ENCODE measurements at regions not wholly inside any gene's neighbourhood (a gene's known extent, or its start where the extent isn't known, plus 50 kb on each side); places are given as distances from the start of the nearest gene placed in this dataset.

DNA sequence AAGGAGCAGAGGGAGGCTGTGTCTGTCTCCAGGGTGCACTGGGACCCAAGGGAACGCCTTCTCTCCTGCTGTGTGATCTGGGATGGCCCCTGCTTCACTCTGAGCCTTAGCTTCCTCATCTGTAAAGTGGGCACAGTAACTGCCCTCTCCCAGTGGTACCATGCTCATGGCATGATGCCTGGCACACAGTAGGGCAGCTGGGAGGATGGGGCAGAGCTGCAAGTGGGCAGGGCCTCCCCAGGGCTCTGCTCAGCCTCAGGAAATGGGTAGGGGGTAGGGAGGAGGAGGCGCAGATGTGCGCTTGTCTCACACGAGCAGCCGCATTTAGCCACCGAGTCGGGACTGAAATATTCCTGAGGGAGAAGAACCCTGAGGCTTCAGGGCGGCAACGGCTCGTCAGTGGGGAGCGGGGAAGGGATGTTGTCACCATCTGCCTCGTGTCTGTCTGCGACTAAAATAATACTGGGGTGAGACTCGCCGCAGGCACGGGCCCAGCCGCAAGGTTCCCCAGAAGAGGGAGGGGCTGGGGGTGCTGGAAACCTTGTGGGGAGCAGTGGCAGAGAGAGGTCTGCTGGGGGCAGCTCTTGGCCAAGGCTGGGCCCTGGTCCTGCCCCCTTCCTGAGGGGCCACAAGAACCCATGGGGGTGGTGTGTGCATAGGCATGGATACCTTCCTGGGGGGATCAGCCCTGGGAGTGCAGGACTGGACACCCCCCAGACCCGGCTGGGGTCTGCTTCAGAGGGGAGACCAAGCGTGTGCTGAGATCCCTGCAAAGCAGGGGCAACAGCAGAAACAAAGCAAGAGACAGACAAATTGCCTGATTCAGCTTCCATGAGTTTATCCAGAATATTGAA lies 55.2 kb upstream of the PSD2 start:
- no peak for TF ChIP-seq POLR2A (IDR thresholded peaks at IDR 0.05)
- TF ChIP-seq, protein P1, sequence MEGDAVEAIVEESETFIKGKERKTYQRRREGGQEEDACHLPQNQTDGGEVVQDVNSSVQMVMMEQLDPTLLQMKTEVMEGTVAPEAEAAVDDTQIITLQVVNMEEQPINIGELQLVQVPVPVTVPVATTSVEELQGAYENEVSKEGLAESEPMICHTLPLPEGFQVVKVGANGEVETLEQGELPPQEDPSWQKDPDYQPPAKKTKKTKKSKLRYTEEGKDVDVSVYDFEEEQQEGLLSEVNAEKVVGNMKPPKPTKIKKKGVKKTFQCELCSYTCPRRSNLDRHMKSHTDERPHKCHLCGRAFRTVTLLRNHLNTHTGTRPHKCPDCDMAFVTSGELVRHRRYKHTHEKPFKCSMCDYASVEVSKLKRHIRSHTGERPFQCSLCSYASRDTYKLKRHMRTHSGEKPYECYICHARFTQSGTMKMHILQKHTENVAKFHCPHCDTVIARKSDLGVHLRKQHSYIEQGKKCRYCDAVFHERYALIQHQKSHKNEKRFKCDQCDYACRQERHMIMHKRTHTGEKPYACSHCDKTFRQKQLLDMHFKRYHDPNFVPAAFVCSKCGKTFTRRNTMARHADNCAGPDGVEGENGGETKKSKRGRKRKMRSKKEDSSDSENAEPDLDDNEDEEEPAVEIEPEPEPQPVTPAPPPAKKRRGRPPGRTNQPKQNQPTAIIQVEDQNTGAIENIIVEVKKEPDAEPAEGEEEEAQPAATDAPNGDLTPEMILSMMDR (IDR thresholded peaks at IDR 0.05) = no peak
- Histone ChIP-seq H3K36me3 (ENCODE audit: low read depth, missing control alignments) (no peaks in the 10 kb centered on the region), H3K4me3 (no peak overlapping the region), H3K27me3 (no peaks in the 10 kb centered on the region), H3K27ac (no peak overlapping the region), H3K4me1 (peaks cover 2% of the 10 kb centered on the region), H3K9me3 (no peaks in the 10 kb centered on the region)
- DNase-seq = no peak
- intact Hi-C loops (cut with DNase I; ENCODE audit: low total_unique reads) = no loop called here
- 86 to 93% methylated on average over 19 of the region's 19 CpGs for WGBS, 2 donors

DNA sequence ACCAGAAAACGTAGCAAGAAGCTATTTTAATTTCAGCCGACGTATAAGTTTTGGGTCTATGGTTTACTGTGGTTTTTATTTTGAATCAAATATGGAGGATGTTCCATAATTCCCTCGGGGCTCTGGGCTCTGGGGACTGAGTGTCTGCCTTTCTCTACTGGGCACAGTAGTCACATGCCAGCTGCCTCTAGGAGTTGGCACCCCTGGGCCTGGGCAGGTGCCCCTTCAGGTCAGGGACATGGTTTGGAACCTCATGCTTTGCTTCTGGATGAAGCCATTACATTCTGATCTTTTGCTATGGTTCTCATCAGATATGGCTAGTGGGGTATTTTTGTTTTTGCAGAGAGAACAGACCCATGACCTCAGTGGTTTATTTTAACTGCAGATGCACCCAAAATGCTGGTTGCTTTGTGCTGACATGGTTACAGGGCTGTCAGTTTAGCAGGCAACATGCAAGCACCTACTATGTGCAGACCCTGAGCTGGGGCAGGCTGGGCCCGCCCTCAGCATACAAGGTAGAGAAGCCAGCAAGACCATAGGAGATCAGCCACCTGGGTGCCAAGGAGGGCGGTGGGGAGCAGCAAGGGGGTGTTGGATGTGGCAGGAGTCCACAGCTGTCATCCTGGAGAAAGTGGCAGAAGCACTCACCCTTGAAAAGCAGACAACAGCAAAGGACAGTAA lies 54.5 kb upstream of the PSD2 start:
- peaks cover 8% of the 10 kb centered on the region for H3K4me1 ChIP-seq
- TF ChIP-seq, protein P1 (IDR thresholded peaks at IDR 0.05) = no peak
- no peaks in the 10 kb centered on the region for H3K9me3 ChIP-seq
- H3K4me3 ChIP-seq = no peak overlapping the region
- H3K27me3 ChIP-seq = no peaks in the 10 kb centered on the region
- no peak overlapping the region for H3K27ac ChIP-seq
- no peaks in the 10 kb centered on the region for H3K36me3 ChIP-seq (ENCODE audit: low read depth, missing control alignments)
- intact Hi-C loops (cut with DNase I; ENCODE audit: low total_unique reads) = no loop called here
- no peak for DNase-seq
- WGBS, 2 donors = 89 to 92% methylated on average over 5 to 6 of the region's 6 CpGs

GRCh38 chr5:139741823-139742172 lies 53.8 kb upstream of the PSD2 start:
- H3K4me1 ChIP-seq = peaks cover 14% of the 10 kb centered on the region
- WGBS, 2 donors = 81 to 83% methylated on average over 2 to 3 of the region's 3 CpGs
- TF ChIP-seq, protein P1 (IDR thresholded peaks at IDR 0.05) = no peak
- TF ChIP-seq POLR2A (IDR thresholded peaks at IDR 0.05) = no peak
- no peak overlapping the region for H3K27ac ChIP-seq
- no peaks in the 10 kb centered on the region for H3K9me3 ChIP-seq
- intact Hi-C loops (cut with DNase I; ENCODE audit: low total_unique reads) = no loop called here
- DNase-seq = no peak
- H3K36me3 ChIP-seq (ENCODE audit: low read depth, missing control alignments) = no peaks in the 10 kb centered on the region
- no peaks in the 10 kb centered on the region for H3K27me3 ChIP-seq
- no peak overlapping the region for H3K4me3 ChIP-seq

GRCh38 chr5:139742173-139742903 lies 53.3 kb upstream of the PSD2 start:
- no peaks in the 10 kb centered on the region for H3K9me3 ChIP-seq
- H3K36me3 ChIP-seq (ENCODE audit: low read depth, missing control alignments) = no peaks in the 10 kb centered on the region
- H3K4me3 ChIP-seq = no peak overlapping the region
- H3K27me3 ChIP-seq = no peaks in the 10 kb centered on the region
- H3K27ac ChIP-seq = no peak overlapping the region
- no peak for TF ChIP-seq POLR2A (IDR thresholded peaks at IDR 0.05)
- TF ChIP-seq, protein P1 (IDR thresholded peaks at IDR 0.05) = no peak
- WGBS, 2 donors = 82 to 99% methylated on average over 10 to 14 of the region's 14 CpGs
- no peak for DNase-seq
- intact Hi-C loops (cut with DNase I; ENCODE audit: low total_unique reads) = no loop called here
- peaks cover 20% of the 10 kb centered on the region for H3K4me1 ChIP-seq
